Gastroesophageal sphincter (tissue), 4 donors: ENCODE measurements at regions not wholly inside any gene's neighbourhood (a gene's known extent, or its start where the extent isn't known, plus 50 kb on each side); places are given as distances from the start of the nearest gene placed in this dataset.

Experiments
- ATAC-seq: fragments of 150-250 bp; one replicate; pipeline ENCODE4 v1.9.1; 2016; ENCODE audit warnings: mild to moderate bottlenecking, moderate library complexity
- H3K27ac ChIP-seq, 4 donors: fragments of 200-600 bp; sonication (generic) in 3 of 4; 1 replicate in 3 of 4; 2 replicates in 1 of 4; pipeline ENCODE4 v1.5.1; 2016 to 2019
- H3K27me3 ChIP-seq: fragments of 200-600 bp; sonication (generic); one replicate; pipeline ENCODE4 v1.5.1; 2019
- H3K36me3 ChIP-seq, 2 donors: fragments of 200-600 bp; sonication (generic); one replicate each; pipeline ENCODE4 v1.5.1; 2019; ENCODE audit warnings: control low read depth in 1 of 2
- H3K4me1 ChIP-seq, 3 donors: fragments of 200-600 bp; sonication (generic); 1 replicate in 2 of 3; 2 replicates in 1 of 3; pipeline ENCODE4 v1.5.1; 2016 to 2019; ENCODE audit warnings: control low read depth in 2 of 3
- H3K4me3 ChIP-seq, 2 donors: fragments of 200-600 bp; sonication (generic); one replicate each; pipeline ENCODE4 v1.5.1; 2019; ENCODE audit warnings: mild to moderate bottlenecking in 1 of 2, moderate library complexity in 1 of 2
- H3K9me3 ChIP-seq, 3 donors: fragments of 200-600 bp; sonication (generic); one replicate each; pipeline ENCODE4 v1.5.1; 2017 to 2019; ENCODE audit warnings: control low read depth in 2 of 3
- EP300 ChIP-seq: sonication (generic); formaldehyde crosslinking; IDR thresholded peaks from one replicate; pipeline ENCODE4 v1.6.1; 2017; ENCODE audit warnings: antibody characterized with exemption, mild to moderate bottlenecking
- POLR2A ChIP-seq, 2 donors: fragments of 450-650 bp; IDR thresholded peaks; one replicate each; pipeline ENCODE4 v1.6.1; 2017; ENCODE audit warnings: antibody characterized with exemption in 2 of 2, mild to moderate bottlenecking in 2 of 2, moderate library complexity in 1 of 2
- POLR2AphosphoS5 ChIP-seq: sonication (generic); formaldehyde crosslinking; IDR thresholded peaks from one replicate; pipeline ENCODE4 v1.6.1; 2017; ENCODE audit warnings: antibody characterized with exemption
- WGBS, 2 donors: methylation state at CpG; one replicate each; pipeline ENCODE4 v1.1.5; 2018; ENCODE audit warnings: low coverage in 1 of 2; 5-methylcytosine and 5-hydroxymethylcytosine counted together
- TF ChIP-seq, protein P1 (sequence below), 4 experiments: fragments of 200-600 bp in 2 of 4; fragments of 450-650 bp in 2 of 4; sonication (generic) in 1 of 4; IDR thresholded peaks; one replicate each; pipeline ENCODE4 v1.5.1; 2017 to 2019; ENCODE audit warnings: antibody characterized with exemption in 4 of 4, mild to moderate bottlenecking in 2 of 4, moderate library complexity in 2 of 4

DNA sequence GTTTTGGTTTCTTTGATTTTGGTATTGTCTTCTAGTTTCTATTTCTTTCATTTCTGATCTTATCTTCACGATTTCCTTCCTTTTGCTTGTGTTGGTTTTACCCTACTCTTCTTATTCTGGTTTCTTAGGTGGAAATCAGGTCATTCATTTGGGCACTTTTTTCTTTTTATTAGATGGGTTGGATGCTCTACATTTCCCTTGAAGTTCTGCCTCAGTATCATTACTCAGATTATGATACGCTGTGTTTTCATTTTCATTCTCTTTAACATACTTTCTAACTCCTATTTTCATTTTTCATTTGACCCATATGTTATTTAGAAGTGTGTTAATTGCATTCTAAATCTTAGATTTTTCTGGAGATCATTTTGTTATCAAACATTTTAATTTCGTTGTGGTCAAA, 108.6 kb downstream of the IRF8 start:
- peaks cover 14% of the 10 kb centered on the region for H3K27me3 ChIP-seq
- no peak overlapping the region for H3K4me3 ChIP-seq
- H3K27ac ChIP-seq = no peak overlapping the region
- TF ChIP-seq EP300 (no peak), POLR2A (IDR thresholded peaks at IDR 0.05) (no peak)
- TF ChIP-seq, protein P1, sequence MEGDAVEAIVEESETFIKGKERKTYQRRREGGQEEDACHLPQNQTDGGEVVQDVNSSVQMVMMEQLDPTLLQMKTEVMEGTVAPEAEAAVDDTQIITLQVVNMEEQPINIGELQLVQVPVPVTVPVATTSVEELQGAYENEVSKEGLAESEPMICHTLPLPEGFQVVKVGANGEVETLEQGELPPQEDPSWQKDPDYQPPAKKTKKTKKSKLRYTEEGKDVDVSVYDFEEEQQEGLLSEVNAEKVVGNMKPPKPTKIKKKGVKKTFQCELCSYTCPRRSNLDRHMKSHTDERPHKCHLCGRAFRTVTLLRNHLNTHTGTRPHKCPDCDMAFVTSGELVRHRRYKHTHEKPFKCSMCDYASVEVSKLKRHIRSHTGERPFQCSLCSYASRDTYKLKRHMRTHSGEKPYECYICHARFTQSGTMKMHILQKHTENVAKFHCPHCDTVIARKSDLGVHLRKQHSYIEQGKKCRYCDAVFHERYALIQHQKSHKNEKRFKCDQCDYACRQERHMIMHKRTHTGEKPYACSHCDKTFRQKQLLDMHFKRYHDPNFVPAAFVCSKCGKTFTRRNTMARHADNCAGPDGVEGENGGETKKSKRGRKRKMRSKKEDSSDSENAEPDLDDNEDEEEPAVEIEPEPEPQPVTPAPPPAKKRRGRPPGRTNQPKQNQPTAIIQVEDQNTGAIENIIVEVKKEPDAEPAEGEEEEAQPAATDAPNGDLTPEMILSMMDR (IDR thresholded peaks at IDR 0.05) = no peak
- H3K4me1 ChIP-seq = no peaks in the 10 kb centered on the region
- H3K9me3 ChIP-seq = no peaks in the 10 kb centered on the region
- ATAC-seq = no peak
- WGBS, 2 donors = 81 to 100% methylated on average over 1 to 3 of the region's 3 CpGs
- H3K36me3 ChIP-seq = no peaks in the 10 kb centered on the region

- peaks cover 14% of the 10 kb centered on the region for H3K27me3 ChIP-seq
- H3K36me3 ChIP-seq = no peaks in the 10 kb centered on the region
- no peaks in the 10 kb centered on the region for H3K4me1 ChIP-seq
- no peaks in the 10 kb centered on the region for H3K9me3 ChIP-seq
- H3K27ac ChIP-seq = no peak overlapping the region
- no peak for TF ChIP-seq POLR2A (IDR thresholded peaks at IDR 0.05)
- no peak for TF ChIP-seq POLR2AphosphoS5
- TF ChIP-seq, protein P1 (IDR thresholded peaks at IDR 0.05) = no peak
- no peak for TF ChIP-seq EP300
- ATAC-seq = no peak
- 81% methylated on average over 2 of the region's 6 CpGs; no CpG with 5 or more reads in 1 of the 2 donors for WGBS, 2 donors
- no peak overlapping the region for H3K4me3 ChIP-seq
These were observed 111.7 kb downstream of the IRF8 start for GRCh38 chr16:86010680-86011141.

DNA sequence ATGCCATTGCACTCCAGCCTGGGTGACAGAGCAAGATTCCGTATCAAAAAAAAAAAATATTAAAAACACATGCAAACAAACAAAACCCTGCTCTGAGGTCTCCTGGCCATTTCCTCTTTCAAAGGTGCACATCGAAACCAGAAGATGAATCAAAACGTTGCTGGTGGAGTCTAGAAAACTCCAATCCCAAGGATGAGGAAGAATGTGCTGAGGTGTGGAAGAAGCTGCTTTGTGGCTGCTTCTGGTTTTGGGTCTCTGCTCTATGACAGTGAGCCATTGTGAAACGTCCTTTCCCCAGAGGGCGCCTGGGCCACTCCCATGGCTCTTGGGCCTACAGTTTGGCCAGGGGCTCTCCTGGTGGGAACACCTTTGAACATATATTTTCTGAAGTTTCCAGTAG, 112.6 kb downstream of the IRF8 start:
- ATAC-seq = no peak
- TF ChIP-seq POLR2A (IDR thresholded peaks at IDR 0.05) = no peak
- no peak for TF ChIP-seq EP300
- TF ChIP-seq, protein P1 (IDR thresholded peaks at IDR 0.05) = no peak
- TF ChIP-seq POLR2AphosphoS5 = no peak

GRCh38 chr16:86012221-86012620, 113.3 kb downstream of the IRF8 start:
- Histone ChIP-seq H3K27me3 (peaks cover 14% of the 10 kb centered on the region), H3K4me3 (no peak overlapping the region), H3K4me1 (peaks cover 0 to 8% (median 0%) of the 10 kb centered on the region in 3 donors), H3K36me3 (no peaks in the 10 kb centered on the region), H3K27ac (no peak overlapping the region), H3K9me3 (no peaks in the 10 kb centered on the region)
- whole genome bisulfite sequencing, 2 donors = 50 to 70% methylated on average over 2 to 5 of the region's 5 CpGs
- TF ChIP-seq POLR2A (IDR thresholded peaks at IDR 0.05) (no peak), EP300 (no peak), POLR2AphosphoS5 (no peak)
- TF ChIP-seq, protein P1 (IDR thresholded peaks at IDR 0.05) = no peak
- ATAC-seq = no peak

More for the DNA sequence above, 112.6 kb downstream of the IRF8 start:
- H3K27ac ChIP-seq = no peak overlapping the region
- peaks cover 14% of the 10 kb centered on the region for H3K27me3 ChIP-seq
- H3K36me3 ChIP-seq = no peaks in the 10 kb centered on the region
- H3K4me1 ChIP-seq = peaks cover 0 to 1% (median 0%) of the 10 kb centered on the region in 3 donors
- no peaks in the 10 kb centered on the region for H3K9me3 ChIP-seq
- no peak overlapping the region for H3K4me3 ChIP-seq
- WGBS, 2 donors = 82 to 93% methylated on average over 3 to 4 of the region's 5 CpGs

- H3K27ac ChIP-seq = no peak overlapping the region
- WGBS, 2 donors = 82 to 95% methylated on average over 2 of the region's 2 CpGs
- H3K9me3 ChIP-seq = no peaks in the 10 kb centered on the region
- H3K27me3 ChIP-seq = peaks cover 14% of the 10 kb centered on the region
- no peak overlapping the region for H3K4me3 ChIP-seq
- no peak for ATAC-seq
- TF ChIP-seq, protein P1 (IDR thresholded peaks at IDR 0.05) = no peak
- TF ChIP-seq POLR2A (IDR thresholded peaks at IDR 0.05) = no peak
- no peak for TF ChIP-seq EP300
- TF ChIP-seq POLR2AphosphoS5 = no peak
- H3K4me1 ChIP-seq = peaks cover 0 to 25% (median 10%) of the 10 kb centered on the region in 3 donors
- H3K36me3 ChIP-seq = no peaks in the 10 kb centered on the region
These were observed 114.9 kb downstream of the IRF8 start for GRCh38 chr16:86013867-86014266.
